Loucy (cell line): ENCODE measurements at regions not wholly inside any gene's neighbourhood (a gene's known extent, or its start where the extent isn't known, plus 50 kb on each side); places are given as distances from the start of the nearest gene placed in this dataset.

Source experiments
- H2AFZ ChIP-seq: fragments of 200-600 bp; sonication (generic); 2 replicates; pipeline ENCODE4 v1.6.0; 2016; ENCODE audit warnings: antibody characterized with exemption, mild to moderate bottlenecking, low read length, moderate library complexity
- H3F3A ChIP-seq: fragments of 200-600 bp; 2 replicates; pipeline ENCODE4 v1.6.0; 2016; ENCODE audit warnings: antibody characterized with exemption, low read depth, mild to moderate bottlenecking
- H3K27me3 ChIP-seq: fragments of 200-600 bp; sonication (generic); 2 replicates; pipeline ENCODE4 v1.6.1; 2014; ENCODE audit warnings: low read length, mild to moderate bottlenecking; ENCODE audit not compliant: insufficient read depth, poor library complexity, severe bottlenecking
- H3K36me3 ChIP-seq: fragments of 200-600 bp; sonication (generic); 2 replicates; pipeline ENCODE4 v1.6.1; 2016; ENCODE audit warnings: low read length; ENCODE audit not compliant: insufficient read depth
- H3K4me1 ChIP-seq: fragments of 200-600 bp; sonication (generic); 2 replicates; pipeline ENCODE4 v1.5.1; 2014; ENCODE audit warnings: low read length, mild to moderate bottlenecking; ENCODE audit not compliant: insufficient read depth, poor library complexity, severe bottlenecking
- H3K4me2 ChIP-seq: fragments of 200-600 bp; sonication (generic); 2 replicates; pipeline ENCODE4 v1.6.0; 2014; ENCODE audit warnings: antibody characterized with exemption, low read length, low read depth, mild to moderate bottlenecking; ENCODE audit not compliant: poor library complexity, severe bottlenecking
- H3K4me3 ChIP-seq: fragments of 200-600 bp; sonication (generic); 2 replicates; pipeline ENCODE4 v1.5.1; 2014; ENCODE audit warnings: low read length, mild to moderate bottlenecking, mixed read lengths; ENCODE audit not compliant: poor library complexity, severe bottlenecking
- H3K79me2 ChIP-seq: fragments of 200-600 bp; sonication (generic); 2 replicates; pipeline ENCODE4 v1.6.1; 2014; ENCODE audit warnings: low read length; ENCODE audit not compliant: insufficient read depth
- H3K9ac ChIP-seq: fragments of 200-600 bp; sonication (generic); 2 replicates; pipeline ENCODE4 v1.6.0; 2014; ENCODE audit warnings: mild to moderate bottlenecking, low read depth, low read length, moderate library complexity; ENCODE audit not compliant: poor library complexity, severe bottlenecking
- H3K9me2 ChIP-seq: fragments of 200-600 bp; sonication (generic); replicated peaks from 2 replicates; pipeline ENCODE4 v1.6.1; 2016; ENCODE audit warnings: low read depth, low read length, mixed read lengths
- H3K9me3 ChIP-seq: fragments of 200-600 bp; sonication (generic); 2 replicates; pipeline ENCODE4 v1.6.1; 2014; ENCODE audit warnings: mild to moderate bottlenecking, antibody characterized with exemption, low read length, low read depth; ENCODE audit not compliant: insufficient read depth
- H4K20me1 ChIP-seq: fragments of 200-600 bp; sonication (generic); 2 replicates; pipeline ENCODE4 v1.6.0; 2014; ENCODE audit warnings: antibody characterized with exemption, low read length, mild to moderate bottlenecking; ENCODE audit not compliant: insufficient read depth, poor library complexity, severe bottlenecking
- CTCF ChIP-seq: fragments of 200-600 bp; sonication (generic); conservative IDR thresholded peaks from 2 replicates; pipeline ENCODE4 v1.5.1; 2014; ENCODE audit warnings: mild to moderate bottlenecking, antibody characterized with exemption, low read length
- EZH2phosphoT487 ChIP-seq: fragments of 200-600 bp; IDR thresholded peaks from 2 replicates; pipeline ENCODE4 v1.6.1; 2018; ENCODE audit warnings: antibody characterized with exemption, mild to moderate bottlenecking, moderate library complexity, borderline replicate concordance

DNA sequence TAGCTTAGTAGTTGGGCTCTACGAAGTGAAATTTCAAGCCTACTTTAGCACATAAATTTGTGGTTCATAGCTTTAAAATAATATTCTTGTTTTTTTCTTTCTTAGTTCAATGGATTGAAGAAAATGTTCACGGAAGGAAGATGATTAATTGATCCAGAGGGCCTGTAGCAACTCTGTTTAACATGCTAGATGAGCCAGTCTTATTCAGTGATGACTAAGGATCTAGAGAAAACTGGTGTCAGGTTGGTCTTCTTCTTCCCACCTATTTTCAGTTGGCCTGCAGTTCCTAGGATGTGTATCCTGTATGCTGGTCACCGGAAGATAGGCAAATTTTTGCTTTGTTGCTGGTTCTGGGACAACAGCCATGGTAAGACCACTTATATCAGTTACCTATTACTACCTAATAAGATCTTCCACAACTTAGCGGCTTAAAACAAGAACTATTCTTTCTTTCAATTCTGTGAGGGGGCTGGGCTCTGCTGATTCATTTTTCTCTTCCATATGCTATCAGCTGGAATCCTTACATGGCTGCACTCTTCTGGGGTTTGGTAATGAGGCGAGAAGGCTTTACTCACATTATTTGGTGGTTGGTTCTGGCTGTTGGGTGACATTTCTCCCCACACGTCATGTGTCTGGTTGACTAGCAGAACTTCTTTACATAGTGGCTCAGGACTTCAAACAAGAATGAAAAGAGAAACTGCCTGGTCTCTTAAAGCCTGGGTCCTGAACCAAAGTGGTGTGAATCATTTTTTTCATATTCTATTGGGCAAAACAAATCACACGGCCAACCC is 182.7 kb upstream of the ACTBL2 start:
- Histone ChIP-seq H3K36me3 (no peaks in the 10 kb centered on the region), H4K20me1 (no peaks in the 10 kb centered on the region), H2AFZ (no peak overlapping the region), H3K9me3 (no peaks in the 10 kb centered on the region), H3K4me1 (peaks cover 15% of the 10 kb centered on the region), H3K9ac (no peak overlapping the region), H3F3A (no peaks in the 10 kb centered on the region), H3K4me3 (no peak overlapping the region), H3K27me3 (no peaks in the 10 kb centered on the region), H3K4me2 (no peak overlapping the region), H3K79me2 (no peaks in the 10 kb centered on the region), H3K9me2 (no peaks in the 10 kb centered on the region)
- TF ChIP-seq CTCF: no peak
- TF ChIP-seq EZH2phosphoT487: no peak

- Histone ChIP-seq H3K79me2 (no peaks in the 10 kb centered on the region), H3K4me3 (no peak overlapping the region), H3F3A (no peaks in the 10 kb centered on the region), H3K36me3 (no peaks in the 10 kb centered on the region), H2AFZ (no peak overlapping the region), H4K20me1 (no peaks in the 10 kb centered on the region), H3K9me3 (no peaks in the 10 kb centered on the region), H3K27me3 (no peaks in the 10 kb centered on the region), H3K9ac (no peak overlapping the region), H3K4me2 (no peak overlapping the region), H3K4me1 (peaks cover 15% of the 10 kb centered on the region), H3K9me2 (no peaks in the 10 kb centered on the region)
- TF ChIP-seq EZH2phosphoT487 (no peak), CTCF (no peak)
Measured at GRCh38 chr5:57664700-57665099, 182.1 kb upstream of the ACTBL2 start.

- no peaks in the 10 kb centered on the region for H4K20me1 ChIP-seq
- no peaks in the 10 kb centered on the region for H3K27me3 ChIP-seq
- no peak overlapping the region for H3K4me2 ChIP-seq
- no peak overlapping the region for H3K4me3 ChIP-seq
- TF ChIP-seq EZH2phosphoT487 (no peak), CTCF (no peak)
- H3K79me2 ChIP-seq: no peaks in the 10 kb centered on the region
- peaks cover 15% of the 10 kb centered on the region for H3K4me1 ChIP-seq
- H3K36me3 ChIP-seq: no peaks in the 10 kb centered on the region
- H3K9me3 ChIP-seq: no peaks in the 10 kb centered on the region
- no peaks in the 10 kb centered on the region for H3F3A ChIP-seq
- H3K9ac ChIP-seq: no peak overlapping the region
- no peaks in the 10 kb centered on the region for H3K9me2 ChIP-seq
- no peak overlapping the region for H2AFZ ChIP-seq
Measured at GRCh38 chr5:57663466-57663865, 180.9 kb upstream of the ACTBL2 start.
